ENCODE measurements at regions not wholly inside any gene's neighbourhood (a gene's known extent, or its start where the extent isn't known, plus 50 kb on each side); places are given as distances from the start of the nearest gene placed in this dataset.
"Not testable (repeated sequence)": the region's sequence is repeated elsewhere in the genome, so short reads cannot be mapped to it uniquely, and the experiment has no call there.

DNA sequence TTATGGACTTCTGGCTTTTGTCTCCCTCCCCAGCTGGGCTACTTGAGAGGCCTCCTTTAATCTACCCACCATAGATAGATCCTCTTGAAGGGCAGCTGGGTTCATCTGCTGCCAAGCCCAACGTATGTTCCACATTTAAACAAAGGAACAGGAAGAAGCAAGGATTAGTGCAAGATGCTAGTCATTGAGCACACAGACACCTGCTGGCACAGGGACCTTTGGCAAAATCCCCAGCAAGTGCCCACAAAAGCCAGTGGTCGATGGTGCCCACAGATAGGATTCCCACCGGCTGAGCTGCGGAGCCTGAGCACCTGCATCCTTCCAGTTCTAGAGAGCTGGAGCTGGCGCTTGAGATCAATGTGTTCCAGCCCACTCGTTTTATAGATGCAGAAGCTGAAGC is 57.7 kb upstream of the SHB start:
- DNase-seq (ENCODE audit: low spot score), result no peak

DNA sequence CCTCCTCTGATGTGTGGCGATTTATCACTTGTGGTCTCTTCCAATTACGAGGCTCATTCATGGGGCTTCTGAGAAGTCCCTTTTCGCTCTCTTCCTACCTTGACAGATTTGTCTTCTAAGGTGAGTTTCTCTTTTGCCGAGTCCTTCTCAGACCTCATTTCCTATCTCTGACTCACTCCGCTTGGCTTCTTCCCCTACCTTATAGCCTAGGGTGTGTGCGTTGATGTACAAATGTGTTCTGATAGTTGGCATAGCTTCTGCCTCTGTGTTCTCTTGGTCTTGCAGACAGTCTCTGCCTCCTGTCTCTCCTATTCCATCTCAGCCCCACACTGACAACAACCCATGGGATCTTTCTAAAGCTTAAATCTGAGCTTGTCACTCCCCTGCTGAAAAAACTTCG is 56.9 kb upstream of the SHB start:
- no peak for DNase-seq (ENCODE audit: low spot score)

DNA sequence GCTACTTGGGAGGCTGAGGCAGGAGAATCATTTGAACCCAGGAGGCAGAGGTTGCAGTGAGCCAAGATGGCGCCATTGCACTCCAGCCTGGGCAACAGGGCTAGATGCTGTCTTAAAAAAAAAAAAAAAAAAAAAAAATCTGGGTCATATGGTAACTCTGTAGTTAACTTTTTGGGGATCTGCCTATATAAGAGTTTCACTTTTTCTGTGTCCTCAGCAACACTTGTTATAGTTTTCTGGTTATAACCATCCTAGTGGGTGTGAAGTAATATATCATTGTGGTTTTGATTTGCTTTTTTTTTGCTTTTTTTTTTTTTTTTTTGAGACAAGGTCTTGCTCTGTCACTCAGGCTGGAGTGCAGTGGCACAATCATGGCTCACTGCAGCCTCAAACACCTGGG is 54.3 kb upstream of the SHB start:
- not testable (repeated sequence) for DNase-seq (ENCODE audit: low spot score)

DNA sequence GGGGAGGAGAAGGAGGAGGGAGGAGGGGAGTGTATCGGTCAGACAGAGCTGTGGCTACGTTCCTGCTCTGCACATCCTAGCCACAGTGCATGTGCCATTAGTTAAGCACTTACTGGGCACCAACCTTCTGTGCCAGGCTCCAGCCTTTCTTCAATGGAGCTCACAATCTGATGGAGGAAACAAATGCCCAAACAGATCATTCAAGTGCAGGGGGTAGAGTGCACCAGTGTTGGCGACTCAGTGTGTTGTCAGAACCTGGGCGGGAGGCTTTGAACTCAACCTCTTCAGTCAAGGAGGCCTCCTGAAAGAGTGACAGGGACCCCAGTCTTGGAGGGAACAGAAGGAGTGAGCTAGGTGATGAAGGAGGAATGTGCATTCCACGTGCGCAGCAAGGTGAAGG is 51.9 kb upstream of the SHB start:
- DNase-seq (ENCODE audit: low spot score), result no peak

DNA sequence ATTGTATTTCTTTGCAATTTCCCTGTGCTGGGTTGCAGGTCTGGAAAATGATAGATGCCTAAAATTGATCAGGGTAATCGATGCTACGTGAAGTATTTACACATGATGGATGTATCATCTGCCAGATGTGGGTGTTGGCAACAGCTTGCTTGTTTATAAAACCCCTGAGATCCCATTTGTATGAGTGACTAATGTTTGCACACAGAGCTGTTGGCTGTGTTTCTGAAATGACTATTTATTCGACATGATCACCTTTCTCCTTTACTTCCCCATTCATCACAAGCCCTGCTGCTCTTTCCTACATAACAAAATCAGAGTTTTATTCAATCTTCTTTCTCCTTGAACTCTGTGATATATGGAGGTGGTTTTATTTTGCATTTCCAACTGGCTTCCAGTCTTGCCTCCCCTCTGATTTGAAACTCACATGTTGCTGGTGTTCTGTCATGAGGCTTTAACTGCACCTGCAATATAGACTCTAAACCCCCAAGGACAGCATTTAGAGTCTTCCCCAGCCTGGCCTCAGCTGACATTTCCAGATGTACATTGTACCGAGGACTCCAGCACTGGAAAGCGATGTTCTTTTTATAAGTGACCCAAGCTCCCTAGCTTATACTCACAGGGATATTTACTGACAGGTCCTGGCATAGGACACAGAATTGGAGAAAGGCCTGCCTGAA is 50.7 kb upstream of the SHB start:
- no peak for DNase-seq (ENCODE audit: low spot score)

DNA sequence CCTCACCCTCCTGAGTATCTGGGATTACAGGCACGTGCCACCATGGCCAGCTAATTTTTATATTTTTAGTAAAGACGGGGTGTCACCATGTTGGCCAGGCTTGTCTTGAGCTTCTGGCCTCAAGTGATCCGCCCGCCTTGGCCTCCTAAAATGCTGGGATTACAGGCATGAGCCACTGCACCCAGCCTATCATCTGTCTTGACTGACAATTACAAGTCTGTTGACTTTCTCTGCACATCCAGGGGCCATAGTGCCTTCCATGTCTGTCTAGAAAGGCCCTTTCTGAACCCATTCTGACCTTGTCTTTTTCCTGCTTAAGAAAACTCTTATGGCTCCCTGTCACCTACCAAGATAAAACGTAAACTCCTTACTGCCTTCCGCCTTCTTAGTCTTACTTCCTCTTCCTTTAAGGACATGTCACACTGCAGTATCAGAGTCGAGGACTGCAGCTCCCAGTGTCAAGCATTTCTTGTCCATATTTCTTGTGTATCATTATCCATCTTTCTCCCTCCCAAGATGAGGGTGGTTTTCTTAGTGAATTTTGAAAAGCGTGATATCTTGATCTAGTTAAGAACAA is 49.9 kb upstream of the SHB start:
- no peak for DNase-seq (ENCODE audit: low spot score)
